ENCODE measurements at regions not wholly inside any gene's neighbourhood (a gene's known extent, or its start where the extent isn't known, plus 50 kb on each side); places are given as distances from the start of the nearest gene placed in this dataset.

DNA sequence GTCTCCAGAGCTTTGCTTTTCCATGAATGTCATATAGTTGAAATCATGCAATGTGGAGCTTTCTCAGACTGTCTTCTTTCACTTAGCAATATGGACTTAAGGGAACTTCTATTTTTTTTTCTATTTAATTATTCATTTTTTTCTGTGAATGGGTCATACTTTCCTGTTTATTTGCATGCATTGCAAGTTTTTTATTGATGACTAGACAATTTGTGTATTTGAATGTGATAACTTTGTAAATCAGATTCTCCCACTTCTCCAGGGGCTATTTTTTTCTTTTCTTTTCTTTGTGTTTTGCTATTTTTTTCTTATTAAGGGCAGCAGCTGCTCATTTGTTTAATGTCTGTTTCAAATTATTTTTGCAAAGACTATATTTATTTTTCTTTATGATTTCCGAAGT, 1019.8 kb upstream of the ATXN7L3B start:
- intact Hi-C loops (cut with DNase I; ENCODE audit: low total_unique reads) = no loop called here
- Histone ChIP-seq H3K4me1 (no peaks in the 10 kb centered on the region), H3K36me3 (no peaks in the 10 kb centered on the region), H3K9me3 (peaks cover 6 to 14% of the 10 kb centered on the region in 2 donors), H3K4me3 (no peak overlapping the region), H3K27ac (no peak overlapping the region), H3K27me3 (no peaks in the 10 kb centered on the region)
- TF ChIP-seq POLR2A (IDR thresholded peaks at IDR 0.05) = no peak
- TF ChIP-seq POLR2AphosphoS5 (IDR thresholded peaks at IDR 0.05) = no peak
- no peak for TF ChIP-seq CTCF (IDR thresholded peaks at IDR 0.05)
- no peak for DNase-seq (ENCODE audit: low spot score in 2 of 2)

DNA sequence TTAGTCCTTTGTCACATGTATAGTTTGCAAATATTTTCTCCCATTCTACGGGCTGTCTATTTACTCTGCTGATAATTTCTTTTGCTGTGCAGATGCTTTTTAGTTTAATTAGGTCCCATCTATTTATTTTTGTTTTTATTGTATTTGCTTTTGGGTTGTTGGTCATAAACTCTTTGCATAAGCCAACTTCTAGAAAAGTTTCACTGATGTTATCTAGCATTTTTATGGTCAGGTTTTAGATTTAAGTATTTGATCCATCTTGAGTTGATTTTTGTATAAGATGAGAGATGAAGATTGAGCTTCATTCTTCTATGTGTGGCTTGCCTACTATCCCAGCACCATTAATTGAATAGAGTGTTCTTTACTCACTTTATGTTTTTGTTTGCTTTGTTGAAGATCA, 1008.4 kb upstream of the ATXN7L3B start:
- intact Hi-C loops (cut with DNase I; ENCODE audit: low total_unique reads) = no loop called here
- no peak for DNase-seq (ENCODE audit: low spot score in 2 of 2)
- no peaks in the 10 kb centered on the region for H3K27me3 ChIP-seq
- H3K36me3 ChIP-seq = no peaks in the 10 kb centered on the region
- no peak for TF ChIP-seq POLR2AphosphoS5 (IDR thresholded peaks at IDR 0.05)
- no peak for TF ChIP-seq CTCF (IDR thresholded peaks at IDR 0.05)
- H3K9me3 ChIP-seq = peaks cover 0 to 5% of the 10 kb centered on the region in 2 donors
- no peaks in the 10 kb centered on the region for H3K4me1 ChIP-seq
- no peak overlapping the region for H3K4me3 ChIP-seq
- no peak overlapping the region for H3K27ac ChIP-seq

DNA sequence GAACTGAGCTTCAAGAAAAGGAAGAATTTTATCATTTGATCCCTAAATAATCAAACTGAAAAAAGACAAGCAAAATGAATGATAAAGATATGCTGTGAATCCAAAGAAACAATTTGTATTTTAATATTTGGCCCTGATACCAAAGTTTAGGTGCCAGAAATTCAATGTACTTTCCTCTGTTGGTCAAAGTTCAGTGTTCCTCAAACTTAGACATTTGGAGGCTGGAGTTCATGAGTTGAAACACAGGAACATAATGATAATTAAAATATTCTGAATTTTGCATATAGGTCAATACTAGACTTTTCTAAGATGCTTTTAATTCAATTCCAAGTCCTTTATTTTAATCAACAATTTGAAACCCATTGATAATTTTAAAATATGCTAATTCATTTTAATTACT, 1007.7 kb upstream of the ATXN7L3B start:
- H3K9me3 ChIP-seq = no peaks in the 10 kb centered on the region
- intact Hi-C loops (cut with DNase I; ENCODE audit: low total_unique reads) = no loop called here
- no peaks in the 10 kb centered on the region for H3K36me3 ChIP-seq
- H3K27me3 ChIP-seq = no peaks in the 10 kb centered on the region
- TF ChIP-seq POLR2A (IDR thresholded peaks at IDR 0.05) (no peak), CTCF (IDR thresholded peaks at IDR 0.05) (no peak), POLR2AphosphoS5 (IDR thresholded peaks at IDR 0.05) (no peak)
- H3K4me1 ChIP-seq = no peaks in the 10 kb centered on the region
- no peak overlapping the region for H3K27ac ChIP-seq
- H3K4me3 ChIP-seq = no peak overlapping the region
- no peak for DNase-seq (ENCODE audit: low spot score in 2 of 2)

GRCh38 chr12:73531752-73532151, 1005.9 kb upstream of the ATXN7L3B start:
- H3K36me3 ChIP-seq = no peaks in the 10 kb centered on the region
- H3K4me3 ChIP-seq = no peak overlapping the region
- H3K4me1 ChIP-seq = no peaks in the 10 kb centered on the region
- no peak for TF ChIP-seq POLR2AphosphoS5 (IDR thresholded peaks at IDR 0.05)
- no peak for TF ChIP-seq CTCF (IDR thresholded peaks at IDR 0.05)
- TF ChIP-seq POLR2A (IDR thresholded peaks at IDR 0.05) = no peak
- no peak overlapping the region for H3K27ac ChIP-seq
- no peak for DNase-seq (ENCODE audit: low spot score in 2 of 2)
- H3K9me3 ChIP-seq = no peaks in the 10 kb centered on the region
- no peaks in the 10 kb centered on the region for H3K27me3 ChIP-seq
- intact Hi-C loops (cut with DNase I; ENCODE audit: low total_unique reads) = no loop called here

DNA sequence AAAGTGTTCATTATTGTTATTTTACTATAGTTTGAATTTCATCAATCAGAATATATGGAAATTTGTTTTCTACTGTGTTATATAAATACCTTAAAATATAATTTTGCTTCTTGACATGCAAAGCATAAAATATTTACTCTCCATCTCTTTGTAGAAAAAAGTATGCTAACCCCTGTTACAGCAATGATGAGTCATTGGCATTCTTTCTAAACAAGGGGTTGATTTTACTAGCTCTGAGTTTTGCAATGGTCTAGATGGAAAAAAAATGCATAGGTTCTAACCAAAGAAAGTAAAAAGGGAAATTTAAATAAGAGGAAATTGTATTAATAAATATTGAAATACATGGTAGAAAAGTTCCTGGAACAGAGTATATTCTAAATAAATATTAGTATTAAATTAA, 990.2 kb upstream of the ATXN7L3B start:
- Histone ChIP-seq H3K27me3 (no peaks in the 10 kb centered on the region), H3K27ac (no peak overlapping the region), H3K4me3 (no peak overlapping the region), H3K9me3 (no peaks in the 10 kb centered on the region), H3K4me1 (no peaks in the 10 kb centered on the region), H3K36me3 (no peaks in the 10 kb centered on the region)
- DNase-seq (ENCODE audit: low spot score in 2 of 2) = no peak
- intact Hi-C loops (cut with DNase I; ENCODE audit: low total_unique reads) = no loop called here
- TF ChIP-seq CTCF (IDR thresholded peaks at IDR 0.05) = no peak
- no peak for TF ChIP-seq POLR2A (IDR thresholded peaks at IDR 0.05)
- TF ChIP-seq POLR2AphosphoS5 (IDR thresholded peaks at IDR 0.05) = no peak

Data from breast epithelium (tissue), 4 donors.